GM18499 (cell line): ENCODE measurements at regions not wholly inside any gene's neighbourhood (a gene's known extent, or its start where the extent isn't known, plus 50 kb on each side); places are given as distances from the start of the nearest gene placed in this dataset.

Experiments used
- ATAC-seq: cut with Tn5 transposase; IDR thresholded peaks from one replicate; pipeline ENCODE4 v1.9.1; 2021; ENCODE audit warnings: moderate number of reproducible peaks; ENCODE audit not compliant: insufficient read depth, unreplicated experiment

DNA sequence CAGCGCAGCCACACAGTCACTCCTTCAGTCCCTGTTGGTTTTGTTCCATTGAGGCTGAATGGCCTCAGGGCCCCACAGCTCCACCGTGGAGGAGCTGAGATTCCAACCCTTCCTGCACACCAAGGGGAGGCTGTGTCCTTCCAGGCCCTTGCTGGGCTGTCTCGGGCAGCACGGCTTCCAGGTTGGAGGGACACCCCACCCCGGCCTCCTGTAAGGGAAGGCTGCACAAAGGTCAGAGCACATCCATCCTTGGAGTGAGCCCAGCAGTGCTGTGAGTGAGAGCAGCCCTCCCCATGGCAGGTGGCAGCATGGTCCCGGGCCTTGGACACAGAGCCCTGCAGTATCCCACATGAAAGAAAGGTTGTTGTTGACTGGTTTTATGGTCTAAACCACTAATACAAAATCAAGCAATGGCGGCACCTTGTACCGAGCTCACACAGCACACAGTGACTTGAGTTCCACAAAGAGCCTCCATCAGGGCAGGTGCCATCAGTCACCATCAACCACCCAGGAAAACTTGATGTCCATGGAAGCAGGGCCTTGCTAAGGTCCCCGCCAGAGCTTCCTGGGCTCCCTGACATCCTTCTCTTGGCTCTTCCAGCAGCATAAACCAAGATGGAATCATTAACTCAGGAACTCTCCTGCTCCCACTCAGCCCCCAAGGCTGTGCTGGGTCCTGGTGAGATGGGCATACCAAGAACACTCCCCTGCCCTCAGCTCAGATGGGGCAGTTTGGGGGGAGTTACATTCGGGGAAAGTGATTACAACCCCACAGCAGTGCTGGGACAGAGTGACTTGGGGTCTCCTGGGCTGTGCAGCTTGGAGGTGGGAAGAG lies 1500.4 kb downstream of the TBC1D22A start:
- ATAC-seq = no peak

DNA sequence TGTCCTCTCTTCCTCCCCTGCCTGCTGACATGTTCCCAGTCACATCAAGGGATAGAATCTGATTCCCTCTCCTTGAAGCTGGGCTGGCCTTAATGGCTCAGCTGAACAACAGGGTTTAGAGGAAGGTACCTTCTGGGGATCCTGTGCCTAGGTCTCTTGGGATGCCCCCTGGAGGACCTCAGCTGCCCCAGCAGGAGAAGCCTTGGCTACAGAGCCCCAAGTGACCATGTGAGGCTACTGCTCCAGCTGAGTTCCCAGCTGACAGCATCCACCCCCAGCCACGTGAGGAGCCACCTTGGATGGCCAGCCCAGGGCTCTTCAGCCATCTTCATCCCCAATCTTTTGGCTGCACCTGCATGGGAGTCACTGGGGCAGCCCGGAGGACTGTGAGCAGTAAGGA lies 1499.3 kb downstream of the TBC1D22A start:
- ATAC-seq = no peak

DNA sequence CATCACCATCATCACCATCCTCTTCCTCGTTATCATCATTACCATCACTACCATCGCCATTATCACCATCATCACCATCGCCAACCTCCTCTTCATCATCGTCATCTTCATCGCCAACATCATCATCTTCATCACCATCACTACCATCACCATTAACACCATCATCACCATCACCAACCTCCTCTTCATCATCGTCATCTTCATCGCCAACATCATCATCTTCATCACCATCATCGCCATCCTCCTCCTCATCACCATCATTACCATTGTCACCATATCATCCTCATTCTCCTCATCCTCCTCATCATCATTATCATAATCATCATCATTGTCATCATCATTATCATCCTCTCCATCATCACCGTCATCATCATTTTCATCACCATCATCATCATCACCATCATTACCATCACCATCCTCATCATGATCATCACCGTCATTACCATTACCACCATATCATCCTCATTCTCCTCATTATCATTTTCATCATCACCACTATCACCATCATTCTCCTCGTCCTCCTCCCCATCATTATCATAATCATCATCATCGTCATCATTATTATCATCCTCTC lies 1498.7 kb downstream of the TBC1D22A start:
- ATAC-seq = no peak

DNA sequence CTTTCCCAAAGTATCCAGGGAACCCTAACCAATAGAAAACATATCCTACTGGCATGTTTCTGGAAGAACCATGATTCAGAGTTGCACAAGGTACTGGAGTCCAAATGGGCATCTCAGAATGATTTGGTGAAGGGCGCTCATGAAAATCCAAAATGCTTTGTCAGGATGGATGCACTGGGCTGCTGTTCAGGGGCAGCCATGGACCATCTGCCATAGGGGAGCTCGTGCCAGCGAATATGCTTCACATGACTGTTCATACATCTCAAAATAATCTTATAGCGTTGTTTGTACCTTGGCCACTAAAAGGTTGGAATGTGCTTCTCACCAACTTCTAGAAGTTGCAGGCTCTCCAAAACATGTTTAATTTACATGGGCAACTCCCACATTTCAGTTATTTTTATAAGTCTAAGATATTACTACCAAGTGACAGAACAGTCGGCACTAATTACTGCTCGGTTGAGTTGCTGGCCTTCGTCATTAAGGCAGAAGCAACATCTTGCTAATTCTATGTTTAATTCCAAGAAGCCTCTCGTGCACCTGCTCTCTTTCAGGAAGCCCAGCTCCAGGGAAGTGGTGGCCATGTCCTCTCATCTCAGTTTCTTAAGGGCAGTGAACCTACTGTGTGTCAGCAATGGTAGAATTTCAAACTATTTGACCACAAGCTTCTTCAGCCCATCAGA lies 1497.7 kb downstream of the TBC1D22A start:
- ATAC-seq = no peak

DNA sequence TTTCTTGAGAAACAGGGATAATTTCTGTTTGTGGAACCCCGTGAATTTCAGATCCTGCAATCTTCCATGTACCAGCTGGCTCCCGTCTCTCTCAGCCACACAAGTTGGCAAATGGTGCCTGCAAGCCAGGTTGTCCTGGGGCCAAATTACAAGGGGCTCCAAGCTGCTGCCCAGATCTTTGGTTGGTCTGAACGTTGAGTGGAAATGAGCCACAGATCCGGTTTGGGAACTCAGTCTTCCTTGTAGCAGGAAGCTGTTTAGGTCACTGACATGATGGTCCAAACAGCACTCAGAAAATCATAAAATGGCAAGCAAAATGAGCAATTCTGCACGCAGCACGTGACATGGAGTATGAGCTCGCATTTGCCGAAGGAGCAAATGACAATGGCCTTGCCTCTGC lies 1496.4 kb downstream of the TBC1D22A start:
- no peak for ATAC-seq

DNA sequence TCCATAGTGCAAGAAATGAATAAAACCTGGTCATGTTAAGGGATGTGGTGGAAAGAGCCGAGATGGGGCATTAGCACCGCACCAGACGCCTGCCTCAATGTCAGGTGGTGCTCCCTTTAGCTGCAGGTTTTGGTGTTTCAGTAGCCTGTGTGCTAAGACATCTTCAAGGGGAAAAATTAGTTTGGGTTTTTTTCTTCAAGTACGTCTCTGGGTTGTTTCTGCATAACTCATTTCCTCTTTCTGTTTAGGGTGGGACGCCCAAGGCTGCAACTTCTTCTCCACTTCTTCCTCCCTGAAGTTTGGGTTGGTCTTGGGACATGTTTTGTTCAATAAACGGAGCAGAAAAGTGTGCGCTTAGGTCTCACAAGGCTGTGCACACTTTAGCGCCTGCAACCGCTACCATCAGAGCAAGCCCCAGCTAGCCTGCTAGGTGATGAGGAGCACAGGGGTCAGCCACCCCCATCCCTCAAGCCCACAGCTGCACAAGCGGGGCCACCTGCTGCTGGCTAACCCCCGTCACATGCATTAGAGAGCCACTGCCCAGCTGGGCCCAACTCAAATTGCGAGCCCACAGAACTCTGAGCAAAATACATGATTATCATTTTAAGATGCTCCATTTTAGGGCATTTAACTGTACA lies 1495.7 kb downstream of the TBC1D22A start:
- ATAC-seq = no peak

DNA sequence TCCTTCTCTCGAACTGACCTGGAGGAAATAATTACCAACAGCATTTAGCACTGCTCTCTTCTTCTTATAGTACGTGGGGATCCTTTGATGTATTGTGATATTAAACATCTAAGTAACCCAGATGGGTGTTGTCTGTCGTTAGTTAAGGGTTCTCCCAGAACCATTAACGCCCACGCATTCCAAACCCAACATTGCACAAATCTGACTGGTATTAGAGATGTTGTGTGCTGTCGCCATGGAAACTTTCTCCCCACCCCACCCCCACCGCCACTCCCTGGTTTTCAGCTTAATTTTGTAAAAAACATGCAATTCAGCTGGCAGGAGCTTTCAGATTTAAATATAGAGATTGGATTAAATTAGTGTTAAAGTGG lies 1495.2 kb downstream of the TBC1D22A start:
- no peak for ATAC-seq

DNA sequence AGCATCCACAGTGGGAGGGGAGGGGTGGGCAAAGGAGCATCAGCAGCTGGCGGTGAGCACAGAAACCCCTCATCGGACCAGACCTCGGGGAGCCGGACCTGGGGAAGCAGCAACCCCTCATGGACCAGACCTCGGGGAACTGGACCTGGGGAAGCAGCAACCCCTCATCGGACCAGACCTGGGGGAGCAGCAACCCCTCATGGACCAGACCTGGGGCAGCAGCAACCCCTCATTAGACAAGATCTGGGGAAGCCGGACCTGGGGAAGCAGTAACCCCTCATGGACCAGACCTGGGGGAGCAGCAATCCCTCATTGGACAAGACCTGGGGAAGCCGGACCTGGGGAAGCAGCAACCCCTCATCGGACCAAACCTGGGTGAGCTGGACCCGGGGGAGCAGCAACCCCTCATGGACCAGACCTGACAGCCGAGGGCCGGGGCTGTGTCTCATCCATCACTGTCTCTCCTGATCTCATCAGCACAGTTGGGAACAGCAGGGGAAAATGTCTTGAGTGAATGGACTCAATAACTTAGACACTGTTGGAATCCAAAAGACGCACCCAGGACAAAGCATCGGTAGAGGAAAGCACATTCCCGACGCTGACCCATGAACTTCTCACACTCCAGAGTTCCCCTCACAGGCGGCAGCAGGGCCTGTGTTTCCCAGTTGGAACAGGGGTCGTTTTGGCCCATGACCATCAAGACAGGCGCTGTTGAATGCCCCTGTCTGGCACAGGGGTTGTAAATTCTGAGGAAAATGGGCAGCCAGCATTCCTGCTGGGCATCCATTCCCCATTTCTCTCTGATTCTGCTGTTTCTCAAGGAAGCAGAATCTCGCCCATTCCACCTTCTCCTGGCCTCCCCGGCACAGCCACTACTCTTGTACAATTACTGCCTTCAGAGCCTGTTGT lies 1494.6 kb downstream of the TBC1D22A start:
- ATAC-seq = no peak

DNA sequence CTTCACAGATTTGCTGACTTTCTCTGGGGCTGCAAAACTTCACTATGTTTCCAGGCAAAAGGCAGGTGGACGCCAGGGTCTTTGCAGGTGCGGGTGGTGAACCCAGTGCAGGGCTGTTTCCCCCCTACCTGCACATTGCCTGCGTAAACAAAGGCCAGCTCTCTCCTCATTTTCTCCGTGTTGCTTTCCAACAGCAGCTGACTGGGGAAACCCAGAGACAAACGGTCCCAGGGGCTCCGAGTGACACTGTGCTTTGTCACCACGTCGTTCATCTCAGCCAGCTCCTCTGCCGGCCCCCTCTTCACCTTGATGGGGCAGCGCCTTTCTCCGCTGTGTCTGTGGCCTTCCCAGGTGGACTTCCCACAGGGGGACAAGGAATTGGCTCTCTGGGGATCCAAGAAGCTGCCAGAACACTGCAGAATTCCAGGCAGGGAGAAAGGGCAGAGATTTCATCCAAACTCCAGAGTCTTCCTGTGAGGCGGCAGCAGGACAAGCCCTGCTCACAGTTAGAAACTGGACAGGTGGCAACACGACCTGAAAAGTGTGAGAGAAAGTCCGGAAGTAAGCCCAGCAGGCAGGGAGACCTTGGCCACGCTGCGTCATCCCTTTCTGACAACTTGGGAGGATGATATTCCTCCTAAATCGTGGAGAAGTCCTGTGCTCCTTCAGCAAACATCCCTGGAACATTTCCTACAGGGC lies 1493.7 kb downstream of the TBC1D22A start:
- no peak for ATAC-seq

DNA sequence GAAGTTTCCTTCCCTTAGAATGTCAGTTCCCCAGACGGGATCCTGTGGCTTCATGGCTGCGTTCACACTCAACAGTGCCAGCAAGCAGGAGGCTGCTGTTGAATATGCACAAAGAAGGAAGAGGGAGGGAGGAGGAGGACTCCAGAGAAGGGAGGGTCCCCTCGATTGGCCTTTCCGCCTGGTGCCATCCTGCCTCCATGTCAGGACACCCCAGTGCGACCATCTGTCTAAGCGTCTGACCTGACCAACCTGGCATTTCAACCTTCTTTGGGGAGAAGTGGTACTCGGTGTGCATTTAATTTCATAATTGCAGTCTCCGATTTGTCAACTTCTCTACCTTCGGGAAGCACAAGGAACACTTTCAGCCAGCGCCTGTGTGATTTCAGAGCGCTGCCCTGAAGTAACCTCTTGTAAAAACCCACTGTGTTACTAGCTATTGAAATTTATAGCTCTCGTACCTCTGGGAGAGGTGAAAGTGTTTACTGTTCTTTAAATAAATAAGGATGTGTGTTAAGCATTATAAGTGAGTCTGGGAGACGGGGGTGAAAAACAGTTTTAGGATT lies 1491.9 kb downstream of the TBC1D22A start:
- ATAC-seq = no peak

DNA sequence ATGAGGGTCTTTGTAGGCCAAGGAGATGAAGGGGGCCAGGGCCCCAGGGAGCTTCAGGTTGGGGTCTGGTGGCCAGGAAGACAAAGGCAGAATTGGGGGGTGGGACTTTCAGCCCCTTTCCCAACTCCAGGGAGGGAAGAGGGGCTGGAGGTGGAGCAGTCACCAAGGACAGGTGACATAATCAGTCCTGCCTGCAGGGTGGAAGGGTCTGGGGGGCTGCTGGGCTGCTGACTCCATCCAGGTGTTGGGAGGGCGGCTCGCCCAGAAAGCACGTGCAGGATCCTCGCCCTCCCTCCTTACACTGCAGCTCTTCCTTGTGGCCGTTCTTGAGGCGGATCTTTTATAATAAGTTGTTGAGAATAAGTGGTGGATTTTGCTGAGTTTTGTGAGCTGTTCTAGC lies 1491.1 kb downstream of the TBC1D22A start:
- no peak for ATAC-seq

DNA sequence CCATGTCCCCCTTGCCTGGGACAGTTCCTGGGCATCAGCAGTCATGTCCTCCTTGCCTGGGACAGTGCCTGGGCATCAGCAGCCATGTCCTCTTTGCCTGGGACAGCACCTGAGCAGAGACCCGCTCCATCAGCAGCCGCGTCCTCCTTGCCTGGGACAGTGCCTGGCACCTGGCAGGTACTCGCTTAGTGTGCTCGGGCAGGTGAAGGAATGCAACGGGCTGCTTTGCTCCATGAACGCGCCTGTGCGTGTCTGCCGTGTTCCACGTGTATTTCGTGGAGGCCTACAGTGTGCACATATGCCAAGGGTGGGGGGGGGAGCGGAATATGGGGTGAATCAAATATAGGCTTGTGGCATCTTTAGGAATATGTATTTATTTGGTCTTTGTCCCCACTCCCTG lies 1490.7 kb downstream of the TBC1D22A start:
- ATAC-seq = no peak

DNA sequence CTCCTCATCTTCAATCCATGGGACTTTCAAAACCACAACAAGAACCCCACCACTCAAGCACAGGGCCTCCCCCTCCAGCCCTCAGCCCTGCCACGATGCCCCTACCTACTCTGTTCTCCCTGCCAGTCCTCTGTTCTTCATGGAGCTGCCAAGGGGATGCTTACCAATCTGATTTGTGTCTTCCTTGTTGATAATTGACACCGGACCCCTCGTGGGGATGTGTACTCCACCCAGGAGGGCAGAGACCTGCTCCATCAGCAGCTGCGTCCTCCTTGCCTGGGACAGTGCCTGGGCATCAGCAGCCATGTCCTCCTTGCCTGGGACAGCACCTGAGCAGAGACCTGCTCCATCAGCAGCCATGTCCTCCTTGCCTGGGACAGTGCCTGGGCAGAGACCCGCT lies 1489.2 kb downstream of the TBC1D22A start:
- no peak for ATAC-seq

DNA sequence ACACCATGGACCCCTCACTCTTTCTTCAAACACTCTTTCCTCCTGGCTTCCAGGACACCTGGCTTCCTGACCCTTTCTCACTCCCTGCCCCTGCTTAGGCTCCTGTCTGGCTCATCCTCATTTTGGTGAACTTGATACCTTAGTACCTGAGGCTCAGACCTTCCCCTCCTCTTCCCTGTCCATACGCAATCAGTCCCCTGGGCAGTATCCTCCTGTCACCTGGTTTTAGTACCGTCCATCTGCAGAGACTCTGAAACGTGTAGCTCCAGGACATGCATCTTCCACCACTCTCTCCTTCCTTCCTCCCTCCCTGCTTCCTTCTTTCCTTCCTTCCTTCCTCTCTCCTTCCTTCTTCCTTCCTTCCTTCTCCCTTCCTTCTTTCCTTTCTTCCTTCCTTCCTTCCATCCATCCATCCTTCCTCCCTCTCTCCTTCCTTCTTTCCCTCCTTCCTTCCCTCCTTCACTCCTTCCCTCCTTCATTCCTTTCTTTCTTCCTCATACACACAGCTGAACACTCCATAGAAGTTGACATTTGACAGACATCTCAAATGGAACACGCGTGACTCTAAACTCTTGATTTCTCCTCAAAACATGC lies 1488.6 kb downstream of the TBC1D22A start:
- no peak for ATAC-seq

DNA sequence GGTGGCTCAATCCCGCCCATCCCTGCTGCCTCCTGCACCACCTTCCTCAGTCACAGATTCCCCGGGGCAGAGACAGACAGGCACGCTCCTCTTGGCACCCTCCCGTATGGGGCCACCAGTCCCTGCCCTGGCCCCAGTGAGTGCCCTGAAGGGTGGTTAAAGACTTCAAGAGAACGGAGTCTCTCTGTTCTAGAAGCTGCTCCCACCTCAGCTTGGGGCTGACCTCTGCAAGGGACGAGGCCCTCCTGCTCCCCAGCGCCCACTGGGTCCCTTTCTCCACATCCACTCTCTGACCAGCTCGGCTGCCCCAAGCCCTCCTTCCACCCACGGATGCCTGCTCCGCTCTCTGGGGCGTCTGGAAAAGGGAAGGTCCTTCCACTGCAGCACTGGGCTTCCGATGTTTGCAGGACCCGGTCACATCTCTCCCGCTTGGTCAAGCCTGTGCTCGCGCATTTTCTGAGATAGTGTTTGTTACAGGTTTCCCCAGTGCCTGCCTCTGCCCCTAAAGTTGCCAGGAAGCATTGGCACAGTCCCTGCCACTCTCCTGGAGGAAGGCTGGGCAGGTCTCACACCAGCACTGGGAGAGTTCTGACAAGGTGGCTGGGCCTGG lies 1487.9 kb downstream of the TBC1D22A start:
- ATAC-seq = no peak

DNA sequence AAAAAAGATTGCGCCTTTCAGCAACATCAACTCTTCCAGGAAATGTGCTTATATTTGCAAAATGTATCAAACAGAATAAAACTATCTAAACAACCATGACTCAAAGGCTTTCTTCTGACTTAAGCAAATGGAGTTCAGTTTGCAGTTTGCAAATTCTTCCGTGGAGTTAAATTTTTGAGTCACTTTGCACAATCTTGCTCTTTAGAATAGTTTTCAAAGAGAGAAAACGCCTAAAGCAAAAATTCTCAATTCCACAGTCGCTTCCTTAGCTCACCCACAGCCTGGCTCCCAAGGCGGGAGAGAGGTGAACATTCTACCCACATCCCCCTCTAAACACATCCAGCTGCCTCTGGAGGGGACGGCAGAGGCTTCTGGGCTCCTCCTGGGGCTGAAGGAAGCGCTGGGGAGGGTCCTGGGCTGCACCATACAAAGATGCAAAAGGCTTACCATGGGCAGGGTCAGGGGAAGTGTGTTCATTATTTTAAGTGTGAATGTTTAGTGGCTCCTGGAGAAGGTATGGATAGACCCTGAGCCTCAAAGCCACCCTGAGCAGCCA lies 1487.3 kb downstream of the TBC1D22A start:
- no peak for ATAC-seq

DNA sequence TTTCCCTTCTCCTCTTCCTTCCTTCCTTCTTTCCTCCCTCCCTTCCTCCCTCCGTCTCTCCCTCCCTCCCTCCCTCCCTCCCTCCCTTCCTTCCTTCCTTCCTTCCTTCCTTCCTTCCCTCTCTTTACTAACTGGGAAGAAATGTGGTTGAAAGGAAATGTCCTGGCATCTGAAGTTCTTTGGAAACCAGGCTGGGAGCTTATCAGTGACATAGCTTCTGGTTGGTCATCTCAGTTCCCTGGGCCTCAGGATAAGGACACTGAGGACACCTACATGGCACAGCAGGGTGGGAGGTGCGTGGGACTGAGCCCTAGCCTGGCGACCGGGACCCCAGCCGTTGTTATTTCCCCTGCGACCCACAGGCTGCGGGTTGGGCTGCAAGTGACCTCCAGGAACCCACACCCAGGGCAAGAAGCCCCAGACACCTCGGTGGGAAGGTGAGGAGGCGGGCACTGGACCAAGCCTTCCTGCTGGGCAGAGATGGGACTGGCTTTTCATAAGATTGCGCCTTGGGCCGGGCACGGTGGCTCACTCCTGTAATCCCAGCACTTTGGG lies 1486.5 kb downstream of the TBC1D22A start:
- ATAC-seq = no peak

DNA sequence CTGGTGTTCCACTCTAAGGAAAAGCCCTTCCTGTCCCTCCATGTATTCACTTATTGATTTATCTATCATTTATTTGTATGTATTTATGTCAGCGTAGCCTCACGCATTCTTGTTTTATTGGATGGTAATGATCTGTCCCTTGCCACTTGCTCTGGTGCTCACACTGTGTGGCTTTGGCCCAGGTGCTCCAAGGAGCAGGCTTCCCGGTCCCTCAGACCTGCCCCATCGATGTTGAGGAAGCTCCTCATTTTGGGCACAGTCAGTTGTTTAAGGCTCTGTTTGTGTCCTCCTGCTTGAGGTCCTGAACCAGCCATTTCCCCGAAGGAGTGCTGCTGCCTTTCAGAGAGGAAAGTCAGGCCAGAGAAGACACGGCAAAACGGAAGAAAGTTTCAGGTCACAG lies 1485.4 kb downstream of the TBC1D22A start:
- no peak for ATAC-seq
